ENCODE measurements at regions not wholly inside any gene's neighbourhood (a gene's known extent, or its start where the extent isn't known, plus 50 kb on each side); places are given as distances from the start of the nearest gene placed in this dataset.

- TF ChIP-seq ESRRA (CRISPR knock-in tag; IDR thresholded peaks at IDR 0.05; ENCODE audit: borderline replicate concordance) (no peak), ATF3 (CRISPR knock-in tag; conservative IDR thresholded peaks at IDR 0.05) (no peak), RORB (CRISPR knock-in tag; IDR thresholded peaks at IDR 0.05) (no peak), GABPB1 (CRISPR knock-in tag; IDR thresholded peaks at IDR 0.05) (no peak), ZNF232 (CRISPR knock-in tag; IDR thresholded peaks at IDR 0.05) (no peak), ATF6 (CRISPR knock-in tag; IDR thresholded peaks at IDR 0.05) (no peak), PRRX2 (CRISPR knock-in tag; IDR thresholded peaks at IDR 0.05) (no peak), NR2C2 (CRISPR knock-in tag; IDR thresholded peaks at IDR 0.05) (no peak), HMGA2 (CRISPR knock-in tag; IDR thresholded peaks at IDR 0.05) (no peak), USF2 (CRISPR knock-in tag; IDR thresholded peaks at IDR 0.05) (no peak)
- TF ChIP-seq, protein P1, sequence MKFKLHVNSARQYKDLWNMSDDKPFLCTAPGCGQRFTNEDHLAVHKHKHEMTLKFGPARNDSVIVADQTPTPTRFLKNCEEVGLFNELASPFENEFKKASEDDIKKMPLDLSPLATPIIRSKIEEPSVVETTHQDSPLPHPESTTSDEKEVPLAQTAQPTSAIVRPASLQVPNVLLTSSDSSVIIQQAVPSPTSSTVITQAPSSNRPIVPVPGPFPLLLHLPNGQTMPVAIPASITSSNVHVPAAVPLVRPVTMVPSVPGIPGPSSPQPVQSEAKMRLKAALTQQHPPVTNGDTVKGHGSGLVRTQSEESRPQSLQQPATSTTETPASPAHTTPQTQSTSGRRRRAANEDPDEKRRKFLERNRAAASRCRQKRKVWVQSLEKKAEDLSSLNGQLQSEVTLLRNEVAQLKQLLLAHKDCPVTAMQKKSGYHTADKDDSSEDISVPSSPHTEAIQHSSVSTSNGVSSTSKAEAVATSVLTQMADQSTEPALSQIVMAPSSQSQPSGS (CRISPR knock-in tag; IDR thresholded peaks at IDR 0.05; ENCODE audit: borderline replicate concordance, low read depth), result no peak
- TF ChIP-seq, protein P2, sequence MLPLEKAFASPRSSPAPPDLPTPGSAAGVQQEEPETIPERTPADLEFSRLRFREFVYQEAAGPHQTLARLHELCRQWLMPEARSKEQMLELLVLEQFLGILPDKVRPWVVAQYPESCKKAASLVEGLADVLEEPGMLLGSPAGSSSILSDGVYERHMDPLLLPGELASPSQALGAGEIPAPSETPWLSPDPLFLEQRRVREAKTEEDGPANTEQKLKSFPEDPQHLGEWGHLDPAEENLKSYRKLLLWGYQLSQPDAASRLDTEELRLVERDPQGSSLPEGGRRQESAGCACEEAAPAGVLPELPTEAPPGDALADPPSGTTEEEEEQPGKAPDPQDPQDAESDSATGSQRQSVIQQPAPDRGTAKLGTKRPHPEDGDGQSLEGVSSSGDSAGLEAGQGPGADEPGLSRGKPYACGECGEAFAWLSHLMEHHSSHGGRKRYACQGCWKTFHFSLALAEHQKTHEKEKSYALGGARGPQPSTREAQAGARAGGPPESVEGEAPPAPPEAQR (CRISPR knock-in tag; IDR thresholded peaks at IDR 0.05), result no peak
Observed at GRCh38 chr2:162888652-162889051, 50.1 kb upstream of the KCNH7 start (continued).

All from WTC11 (cell line).